T-helper 2 cell treated with Interferon-gamma antibody and Interleukin-4, amounts not matched to agents 5 μg/mL and 100 μg/mL, for 36 hours (primary cell): ENCODE measurements at regions not wholly inside any gene's neighbourhood (a gene's known extent, or its start where the extent isn't known, plus 50 kb on each side); places are given as distances from the start of the nearest gene placed in this dataset.
"Not testable (repeated sequence)": the region's sequence is repeated elsewhere in the genome, so short reads cannot be mapped to it uniquely, and the experiment has no call there.

Experiments used
- DNase-seq: peaks from one replicate; pipeline ENCODE4 v3.0.0; 2021; ENCODE audit warnings: low spot score
- H3K27ac Mint-ChIP-seq: one replicate; pipeline ENCODE4 v1.8.0; 2021; ENCODE audit warnings: mild to moderate bottlenecking, mixed read lengths
- H3K27me3 Mint-ChIP-seq: one replicate; pipeline ENCODE4 v1.8.0; 2021; ENCODE audit warnings: low read depth, mixed read lengths
- H3K36me3 Mint-ChIP-seq: one replicate; pipeline ENCODE4 v1.8.0; 2021; ENCODE audit warnings: low read depth, mixed read lengths
- H3K4me1 Mint-ChIP-seq: one replicate; pipeline ENCODE4 v1.8.0; 2021; ENCODE audit warnings: low read depth, mixed read lengths
- H3K4me3 Mint-ChIP-seq: one replicate; pipeline ENCODE4 v1.8.0; 2022; ENCODE audit warnings: mild to moderate bottlenecking, moderate library complexity, mixed read lengths
- H3K9me3 Mint-ChIP-seq: one replicate; pipeline ENCODE4 v1.8.0; 2021; ENCODE audit warnings: mixed read lengths

DNA sequence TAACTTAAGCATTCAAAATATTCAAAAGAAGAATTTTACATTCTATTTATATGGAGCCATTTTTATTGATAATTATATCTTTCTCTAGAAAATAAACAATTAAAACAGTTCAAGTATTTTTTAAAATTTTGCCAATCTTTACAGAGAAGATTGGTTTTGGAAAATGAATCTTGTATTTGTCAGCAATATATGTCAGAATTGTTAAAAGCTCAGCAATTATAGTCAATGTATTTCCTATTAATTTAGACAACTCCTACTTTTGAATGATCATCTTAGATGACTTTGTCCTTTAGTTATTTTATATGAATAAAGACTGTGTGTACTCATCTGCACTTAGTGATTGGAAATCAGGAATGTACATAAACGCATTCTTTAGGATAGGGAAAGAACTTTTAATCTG is 223.9 kb upstream of the MAD2L1 start:
- H3K9me3 Mint-ChIP-seq = no peaks in the 10 kb centered on the region
- H3K36me3 Mint-ChIP-seq = no peaks in the 10 kb centered on the region
- H3K4me3 Mint-ChIP-seq = no peak overlapping the region
- H3K27me3 Mint-ChIP-seq = no peaks in the 10 kb centered on the region
- H3K27ac Mint-ChIP-seq = no peak overlapping the region
- DNase-seq = no peak
- no peaks in the 10 kb centered on the region for H3K4me1 Mint-ChIP-seq

DNA sequence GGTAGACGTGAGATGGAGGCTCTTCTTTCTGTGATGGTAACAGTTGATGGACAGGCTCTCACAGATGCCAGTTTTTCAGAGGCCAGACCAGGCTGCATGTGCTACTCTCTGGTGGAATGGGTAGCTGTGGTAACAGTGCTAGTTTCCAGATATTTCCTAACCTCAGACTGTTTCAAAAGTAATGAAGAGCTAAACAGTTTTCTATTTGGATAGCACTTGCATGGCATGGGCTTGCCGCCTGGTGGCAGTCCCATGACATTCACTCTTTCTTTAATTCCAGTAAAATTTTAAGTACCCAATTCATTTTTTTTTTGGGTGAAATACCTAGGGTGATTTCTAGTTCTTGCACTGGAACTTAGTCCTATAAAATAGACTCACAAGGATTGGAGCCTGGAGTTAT is 220.2 kb upstream of the MAD2L1 start:
- Mint-ChIP-seq H3K36me3 (no peaks in the 10 kb centered on the region), H3K4me1 (no peaks in the 10 kb centered on the region), H3K27me3 (no peaks in the 10 kb centered on the region), H3K27ac (no peak overlapping the region), H3K9me3 (no peaks in the 10 kb centered on the region), H3K4me3 (no peak overlapping the region)
- no peak for DNase-seq

DNA sequence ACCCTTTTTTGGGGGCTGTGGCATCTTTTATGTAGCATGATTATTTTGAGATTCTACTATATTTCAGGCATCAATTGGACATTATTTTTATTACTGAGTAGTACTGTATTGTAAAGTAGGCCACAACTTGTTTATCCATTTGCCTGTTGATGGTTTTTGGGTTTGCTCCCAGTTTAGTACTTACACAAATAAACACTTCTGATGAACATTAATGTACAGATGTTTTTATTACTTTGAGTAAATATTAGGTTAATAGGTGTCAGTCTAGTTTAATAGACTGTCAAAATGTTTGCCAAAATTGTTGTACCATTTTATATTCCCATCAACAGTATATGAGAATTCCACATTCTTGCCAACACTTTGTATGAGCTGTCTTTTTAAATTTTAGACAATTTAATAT is 214.9 kb upstream of the MAD2L1 start:
- Mint-ChIP-seq H3K36me3 (no peaks in the 10 kb centered on the region), H3K9me3 (no peaks in the 10 kb centered on the region), H3K4me1 (no peaks in the 10 kb centered on the region), H3K4me3 (no peak overlapping the region), H3K27me3 (no peaks in the 10 kb centered on the region), H3K27ac (no peak overlapping the region)
- no peak for DNase-seq

DNA sequence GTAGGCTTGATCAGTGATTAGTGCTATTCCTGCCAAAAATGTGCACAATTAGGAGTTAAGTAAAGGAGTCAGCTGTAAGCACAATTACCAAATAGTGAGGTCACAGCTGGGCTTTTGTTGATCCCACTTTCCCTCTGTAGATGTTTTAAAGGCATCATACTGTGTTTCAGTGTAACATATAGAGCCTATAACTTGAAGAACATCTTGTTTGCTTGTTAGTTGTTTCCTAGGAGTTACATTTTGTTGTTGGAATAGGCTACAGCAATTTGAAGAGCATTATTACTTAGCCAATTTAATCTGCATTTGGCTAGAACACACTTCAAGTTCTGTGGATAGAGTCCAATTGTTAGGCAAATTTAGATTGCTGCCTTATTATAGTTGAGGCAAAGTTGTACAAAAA is 210.7 kb upstream of the MAD2L1 start:
- H3K27ac Mint-ChIP-seq = no peak overlapping the region
- H3K36me3 Mint-ChIP-seq = no peaks in the 10 kb centered on the region
- no peak for DNase-seq

DNA sequence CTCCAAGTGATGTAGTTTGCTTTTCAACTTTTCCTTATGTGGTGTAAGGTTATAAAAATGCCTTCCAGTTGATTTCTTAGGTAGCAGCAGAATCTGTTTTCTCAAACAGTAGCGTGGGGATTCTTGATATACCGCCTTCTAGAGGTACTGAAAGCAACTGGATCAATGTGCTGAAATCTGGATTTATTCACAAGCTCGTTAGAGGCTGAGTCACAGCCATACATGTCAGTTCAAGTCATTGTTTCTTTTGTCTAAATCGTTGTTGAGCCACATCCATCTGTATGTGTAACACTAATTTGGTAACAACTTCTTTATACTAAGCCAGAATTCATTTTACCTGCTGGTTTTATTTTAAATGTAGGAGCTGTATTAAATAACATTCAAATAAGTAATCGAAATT is 200.0 kb upstream of the MAD2L1 start:
- Mint-ChIP-seq H3K4me1 (no peaks in the 10 kb centered on the region), H3K27me3 (no peaks in the 10 kb centered on the region), H3K9me3 (no peaks in the 10 kb centered on the region), H3K36me3 (no peaks in the 10 kb centered on the region), H3K4me3 (no peak overlapping the region), H3K27ac (no peak overlapping the region)
- DNase-seq = no peak

More for the DNA sequence above, 210.7 kb upstream of the MAD2L1 start:
- H3K4me1 Mint-ChIP-seq = no peaks in the 10 kb centered on the region
- H3K4me3 Mint-ChIP-seq = no peak overlapping the region
- H3K9me3 Mint-ChIP-seq = no peaks in the 10 kb centered on the region
- no peaks in the 10 kb centered on the region for H3K27me3 Mint-ChIP-seq

DNA sequence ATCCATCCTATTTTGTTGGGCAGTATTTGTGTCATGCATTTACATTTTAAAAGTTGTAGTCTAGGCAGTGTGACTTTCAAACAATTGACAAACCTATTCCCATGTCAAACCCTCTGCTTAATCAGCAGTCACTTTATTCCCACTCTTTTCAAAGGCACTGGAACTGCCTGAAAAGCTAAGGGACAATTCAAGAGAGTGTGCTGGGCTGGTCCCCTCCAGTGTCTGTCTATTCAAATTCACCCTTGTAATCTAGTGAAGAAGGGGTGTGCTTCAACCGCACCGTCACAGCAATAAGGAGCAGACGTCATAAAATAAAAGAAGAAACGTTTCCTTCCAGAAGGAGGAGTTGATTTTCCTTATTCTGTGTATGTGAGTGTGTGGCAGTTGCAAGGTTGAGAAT is 197.0 kb upstream of the MAD2L1 start:
- Mint-ChIP-seq H3K27ac (no peak overlapping the region), H3K27me3 (no peaks in the 10 kb centered on the region), H3K4me1 (no peaks in the 10 kb centered on the region), H3K36me3 (no peaks in the 10 kb centered on the region), H3K4me3 (no peak overlapping the region), H3K9me3 (no peaks in the 10 kb centered on the region)
- DNase-seq = no peak

DNA sequence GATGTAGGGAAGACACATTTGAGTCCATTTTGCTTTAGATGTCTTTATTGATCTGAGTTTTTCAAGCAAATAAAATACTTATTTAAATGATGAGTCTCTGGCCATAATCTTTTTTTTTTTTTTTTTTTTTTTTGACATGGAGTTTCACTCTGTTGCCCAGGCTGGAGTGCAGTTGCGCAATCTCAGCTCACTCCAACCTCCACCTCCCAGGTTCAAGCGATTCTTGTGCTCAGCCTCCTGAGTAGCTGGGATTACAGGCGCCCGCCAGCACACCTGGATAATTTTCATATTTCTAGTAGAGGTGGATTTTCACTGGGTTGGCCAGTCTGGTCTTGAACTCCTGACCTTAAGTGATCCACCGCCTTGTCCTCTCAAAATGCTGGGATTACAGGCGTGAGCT is 194.5 kb upstream of the MAD2L1 start:
- H3K36me3 Mint-ChIP-seq = no peaks in the 10 kb centered on the region
- DNase-seq = no peak
- H3K27me3 Mint-ChIP-seq = no peaks in the 10 kb centered on the region
- no peak overlapping the region for H3K4me3 Mint-ChIP-seq
- no peaks in the 10 kb centered on the region for H3K4me1 Mint-ChIP-seq
- H3K27ac Mint-ChIP-seq = no peak overlapping the region
- H3K9me3 Mint-ChIP-seq = no peaks in the 10 kb centered on the region

DNA sequence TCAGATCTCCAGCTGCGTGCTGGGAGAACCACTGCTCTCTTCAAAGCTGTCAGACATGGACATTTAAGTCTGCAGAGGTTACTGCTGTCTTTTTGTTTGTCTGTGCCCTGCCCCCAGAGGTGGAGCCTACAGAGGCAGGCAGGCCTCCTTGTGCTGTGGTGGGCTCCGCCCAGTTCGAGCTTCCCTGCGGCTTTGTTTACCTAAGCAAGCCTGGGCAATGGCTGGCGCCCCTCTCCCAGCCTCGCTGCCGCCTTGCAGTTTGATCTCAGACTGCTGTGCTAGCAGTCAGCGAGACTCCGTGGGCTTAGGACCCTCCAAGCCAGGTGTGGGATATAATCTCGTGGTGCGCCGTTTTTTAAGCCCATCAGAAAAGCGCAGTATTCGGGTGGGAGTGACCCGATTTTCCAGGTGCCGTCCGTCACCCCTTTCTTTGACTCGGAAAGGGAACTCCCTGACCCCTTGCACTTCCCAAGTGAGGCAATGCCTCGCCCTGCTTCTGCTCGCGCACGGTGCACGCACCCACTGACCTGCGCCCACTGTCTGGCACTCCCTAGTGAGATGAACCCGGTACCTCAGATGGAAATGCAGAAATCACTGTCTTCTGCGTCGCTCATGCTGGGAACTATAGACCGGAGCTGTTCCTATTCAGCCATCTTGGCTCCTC is 189.6 kb upstream of the MAD2L1 start:
- H3K27ac Mint-ChIP-seq, H3K4me3 Mint-ChIP-seq, DNase-seq: not testable (repeated sequence)

DNA sequence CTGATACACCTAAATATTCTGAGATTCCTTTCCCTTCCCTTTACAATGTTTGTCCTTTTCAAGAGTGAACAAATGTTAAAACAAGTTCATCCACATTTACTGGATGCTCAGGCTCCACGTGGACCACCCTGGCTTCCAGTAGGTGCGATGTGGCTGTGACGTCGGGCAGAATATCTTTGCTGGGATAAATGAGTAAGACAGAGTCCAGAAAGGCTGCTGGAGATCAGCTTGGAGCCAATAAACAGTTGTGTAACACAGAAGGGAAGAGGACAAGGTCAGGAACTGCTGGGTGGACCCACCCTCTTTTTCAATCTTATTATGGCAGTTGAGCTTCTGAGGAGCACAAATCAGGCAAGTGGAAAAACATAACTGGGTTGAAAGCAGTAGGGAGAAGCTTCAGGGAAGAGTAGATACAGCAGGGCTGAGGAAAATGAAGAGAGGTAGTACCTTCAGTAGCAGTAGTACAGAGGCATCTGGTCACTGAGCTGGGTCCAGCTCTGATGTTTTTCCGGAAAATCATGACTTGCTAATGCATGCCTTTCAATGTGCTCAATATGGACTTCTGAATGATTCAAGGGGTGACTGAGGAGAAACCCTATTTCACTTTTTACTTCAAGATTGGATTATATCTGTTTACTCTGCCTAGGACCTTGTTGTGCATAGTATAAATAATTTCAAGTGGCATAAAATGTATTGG is 171.8 kb upstream of the MAD2L1 start:
- H3K27ac Mint-ChIP-seq = no peak overlapping the region
- H3K9me3 Mint-ChIP-seq = no peaks in the 10 kb centered on the region
- no peak overlapping the region for H3K4me3 Mint-ChIP-seq
- no peaks in the 10 kb centered on the region for H3K27me3 Mint-ChIP-seq
- no peak for DNase-seq
- H3K36me3 Mint-ChIP-seq = no peaks in the 10 kb centered on the region
- H3K4me1 Mint-ChIP-seq = no peaks in the 10 kb centered on the region

More for the DNA sequence above, 189.6 kb upstream of the MAD2L1 start:
- H3K4me1 Mint-ChIP-seq, H3K9me3 Mint-ChIP-seq, H3K36me3 Mint-ChIP-seq, H3K27me3 Mint-ChIP-seq: not testable (repeated sequence)

DNA sequence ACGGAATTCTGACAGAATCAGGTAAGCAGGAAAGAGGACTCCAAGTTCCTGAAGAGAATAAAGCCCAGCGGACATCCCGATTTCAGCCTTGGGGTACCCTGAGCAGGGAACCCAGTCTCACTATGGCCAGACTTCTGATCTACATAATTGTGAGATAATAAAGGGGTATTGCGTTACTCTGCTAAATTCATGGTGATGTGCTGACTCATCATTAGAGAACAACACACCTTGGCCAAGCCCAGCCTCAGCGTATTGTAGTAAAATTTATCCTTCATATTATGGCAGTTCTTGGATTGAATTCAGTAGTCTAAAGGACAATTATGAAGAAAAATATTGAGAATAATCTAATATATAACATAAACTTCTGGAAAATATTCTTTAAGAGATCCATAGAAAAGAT is 170.2 kb upstream of the MAD2L1 start:
- DNase-seq = no peak
- no peak overlapping the region for H3K4me3 Mint-ChIP-seq
- no peaks in the 10 kb centered on the region for H3K27me3 Mint-ChIP-seq
- H3K27ac Mint-ChIP-seq = no peak overlapping the region
- no peaks in the 10 kb centered on the region for H3K4me1 Mint-ChIP-seq
- H3K36me3 Mint-ChIP-seq = no peaks in the 10 kb centered on the region
- no peaks in the 10 kb centered on the region for H3K9me3 Mint-ChIP-seq

DNA sequence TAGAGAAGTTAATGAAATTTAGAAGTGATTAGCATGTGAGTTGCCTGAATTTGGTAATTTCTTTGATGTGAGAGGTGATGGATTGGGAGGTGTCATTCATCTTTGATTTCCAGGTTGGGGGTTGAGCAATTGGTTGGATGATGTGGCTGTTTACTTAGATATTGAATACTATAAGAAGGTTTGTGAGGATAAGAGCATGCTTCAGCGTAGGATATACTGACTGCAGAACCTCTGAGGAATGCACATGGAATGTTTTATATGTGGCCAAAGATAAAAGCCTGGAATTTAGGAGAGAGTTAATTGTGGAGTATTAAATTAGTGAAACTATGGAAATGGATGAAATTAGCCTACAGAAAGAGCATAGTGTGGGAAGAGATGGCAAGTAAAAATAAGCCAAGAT is 165.4 kb upstream of the MAD2L1 start:
- no peak for DNase-seq
- no peaks in the 10 kb centered on the region for H3K9me3 Mint-ChIP-seq
- no peaks in the 10 kb centered on the region for H3K4me1 Mint-ChIP-seq
- no peaks in the 10 kb centered on the region for H3K36me3 Mint-ChIP-seq
- H3K27ac Mint-ChIP-seq = no peak overlapping the region
- no peak overlapping the region for H3K4me3 Mint-ChIP-seq
- peaks cover 2% of the 10 kb centered on the region for H3K27me3 Mint-ChIP-seq

DNA sequence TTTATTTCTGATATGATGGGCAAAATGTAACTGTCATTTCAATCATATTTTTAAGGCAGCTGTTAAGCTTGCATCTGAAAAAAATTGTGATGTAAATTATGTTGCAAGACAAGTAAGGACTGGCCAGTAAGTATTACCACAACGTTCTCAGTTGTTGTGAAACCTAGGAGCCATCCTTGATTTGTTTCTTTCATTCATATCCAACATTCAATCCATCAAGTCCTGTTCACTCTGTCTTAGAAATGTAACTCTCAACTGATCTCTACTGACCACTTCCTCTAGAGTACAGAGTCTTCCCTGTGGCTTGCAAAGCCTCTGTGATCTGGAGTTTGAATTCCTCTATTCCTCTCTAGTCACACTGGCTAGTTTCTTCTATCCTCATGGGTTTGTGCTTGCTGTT is 161.4 kb upstream of the MAD2L1 start:
- H3K27me3 Mint-ChIP-seq = peaks cover 2% of the 10 kb centered on the region
- H3K9me3 Mint-ChIP-seq = no peaks in the 10 kb centered on the region
- no peak overlapping the region for H3K27ac Mint-ChIP-seq
- H3K36me3 Mint-ChIP-seq = no peaks in the 10 kb centered on the region
- no peak for DNase-seq
- no peak overlapping the region for H3K4me3 Mint-ChIP-seq
- H3K4me1 Mint-ChIP-seq = no peaks in the 10 kb centered on the region

DNA sequence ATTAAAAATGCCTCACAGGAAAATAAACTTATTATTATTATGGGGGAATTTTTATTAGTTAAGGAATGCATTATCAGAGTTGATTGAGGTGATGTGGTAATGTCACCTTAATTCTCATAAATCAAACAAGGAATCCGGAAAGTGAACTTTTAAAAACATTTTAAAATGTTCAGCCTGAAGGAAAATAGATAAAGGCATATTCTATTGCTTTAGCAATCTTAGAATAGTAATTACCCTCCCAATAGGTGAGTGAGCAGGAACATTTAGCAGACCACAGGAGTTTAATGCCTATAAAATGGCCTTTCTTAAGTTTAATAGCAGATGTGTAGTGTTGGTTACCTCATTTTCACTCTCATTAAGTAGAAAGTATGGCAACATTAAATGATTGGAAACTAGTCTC is 160.9 kb upstream of the MAD2L1 start:
- no peak overlapping the region for H3K4me3 Mint-ChIP-seq
- no peaks in the 10 kb centered on the region for H3K9me3 Mint-ChIP-seq
- no peak overlapping the region for H3K27ac Mint-ChIP-seq
- DNase-seq = no peak
- H3K4me1 Mint-ChIP-seq = no peaks in the 10 kb centered on the region
- peaks cover 2% of the 10 kb centered on the region for H3K27me3 Mint-ChIP-seq
- H3K36me3 Mint-ChIP-seq = no peaks in the 10 kb centered on the region

DNA sequence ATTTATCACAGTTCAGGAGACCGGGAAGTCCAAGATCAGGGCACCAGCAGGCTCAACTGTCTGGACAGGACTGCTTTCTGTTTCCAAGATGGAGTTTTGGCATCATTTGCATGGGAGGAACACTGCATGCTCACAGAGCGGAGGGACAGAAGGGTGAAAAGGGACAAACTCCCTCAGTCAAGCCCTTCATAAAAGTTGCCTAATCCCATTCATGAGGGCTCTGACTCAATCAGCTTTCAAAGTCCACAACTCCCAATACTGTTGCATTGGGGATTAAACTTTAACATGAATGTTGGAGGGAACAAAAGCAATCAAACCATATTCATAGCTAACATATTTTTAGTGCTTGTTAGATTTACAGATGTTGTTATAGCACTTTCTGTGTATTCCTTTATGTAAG is 158.9 kb upstream of the MAD2L1 start:
- peaks cover 2% of the 10 kb centered on the region for H3K27me3 Mint-ChIP-seq
- H3K36me3 Mint-ChIP-seq = no peaks in the 10 kb centered on the region
- no peak overlapping the region for H3K27ac Mint-ChIP-seq
- no peaks in the 10 kb centered on the region for H3K9me3 Mint-ChIP-seq
- no peak for DNase-seq
- H3K4me1 Mint-ChIP-seq = no peaks in the 10 kb centered on the region
- H3K4me3 Mint-ChIP-seq = no peak overlapping the region

DNA sequence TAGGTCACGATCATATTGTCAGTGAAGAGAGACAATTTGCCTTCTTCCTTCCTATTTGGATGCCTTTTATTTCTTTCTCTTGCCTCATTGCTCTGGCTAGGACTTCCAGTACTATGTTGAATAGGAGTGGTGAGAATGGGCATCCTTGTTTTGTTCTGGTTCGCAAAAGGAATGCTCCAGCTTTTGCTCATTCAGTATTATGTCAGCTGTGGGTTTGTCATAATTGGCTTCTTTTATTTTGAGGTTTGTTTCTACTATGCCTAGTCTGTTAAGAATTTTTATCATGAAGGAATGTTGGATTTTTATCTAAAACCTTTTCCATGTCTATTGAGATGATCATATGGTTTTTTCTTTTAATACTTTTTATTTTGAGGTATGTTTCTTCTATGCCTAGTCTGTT is 152.3 kb upstream of the MAD2L1 start:
- Mint-ChIP-seq H3K4me1 (no peaks in the 10 kb centered on the region), H3K36me3 (no peaks in the 10 kb centered on the region), H3K4me3 (no peak overlapping the region), H3K27ac (no peak overlapping the region), H3K27me3 (no peaks in the 10 kb centered on the region), H3K9me3 (no peaks in the 10 kb centered on the region)
- no peak for DNase-seq
